CD14-positive monocyte (primary cell): ENCODE measurements at regions not wholly inside any gene's neighbourhood (a gene's known extent, or its start where the extent isn't known, plus 50 kb on each side); places are given as distances from the start of the nearest gene placed in this dataset.

Experiments used
- DNase-seq, 3 donors: peaks; one replicate each; pipeline ENCODE4 v3.0.0-alpha.2; 2011 to 2022
- H2AFZ ChIP-seq: 2 replicates; pipeline ENCODE4 v1.6.0; 2012; ENCODE audit warnings: mild to moderate bottlenecking, low read depth, low read length, inconsistent platforms; ENCODE audit not compliant: insufficient read depth, poor library complexity, severe bottlenecking
- H3K27ac ChIP-seq, 2 donors: 1 replicate in 1 of 2; 2 replicates in 1 of 2; pipeline ENCODE4 v1.5.1; 2012 to 2013; ENCODE audit warnings: low read length in 2 of 2, control low read depth in 1 of 2, inconsistent platforms in 1 of 2, low read depth in 1 of 2, mild to moderate bottlenecking in 1 of 2
- H3K27me3 ChIP-seq, 2 donors: one replicate each; pipeline versions ENCODE4 v1.6.0 to v1.6.1; 2011 to 2013; ENCODE audit warnings: low read length in 2 of 2; ENCODE audit not compliant: control insufficient read depth in 2 of 2, insufficient read depth in 2 of 2
- H3K36me3 ChIP-seq, 2 donors: replicated peaks in 1 of 2; 1 replicate in 1 of 2; 2 replicates in 1 of 2; pipeline versions ENCODE4 v1.5.1 to v1.6.1; 2012 to 2013; ENCODE audit warnings: low read length in 2 of 2, control low read depth in 1 of 2, inconsistent platforms in 1 of 2, mild to moderate bottlenecking in 1 of 2; ENCODE audit not compliant: insufficient read depth in 2 of 2, control insufficient read depth in 1 of 2
- H3K4me1 ChIP-seq, 2 donors: 1 replicate in 1 of 2; 2 replicates in 1 of 2; pipeline versions ENCODE4 v1.5.1 to v1.6.1; 2012 to 2013; ENCODE audit warnings: low read length in 2 of 2, control low read depth in 1 of 2, inconsistent platforms in 1 of 2, mild to moderate bottlenecking in 1 of 2, moderate library complexity in 1 of 2; ENCODE audit not compliant: insufficient read depth in 2 of 2, control insufficient read depth in 1 of 2
- H3K4me2 ChIP-seq: replicated peaks from 2 replicates; pipeline ENCODE3; 2012; ENCODE audit warnings: low read length, moderate library complexity, mild to moderate bottlenecking; ENCODE audit not compliant: poor library complexity, severe bottlenecking; ENCODE audit errors: extremely low read depth
- H3K4me3 ChIP-seq, 3 experiments: fragments of 200-600 bp in 1 of 3; sonication (generic) in 1 of 3; replicated peaks in 1 of 3; 1 replicate in 2 of 3; 2 replicates in 1 of 3; pipeline ENCODE4 v1.5.1; 2011 to 2013; ENCODE audit warnings: low read length in 3 of 3, mild to moderate bottlenecking in 3 of 3, control low read depth in 2 of 3, low read depth in 2 of 3, inconsistent platforms in 1 of 3, moderate library complexity in 1 of 3
- H3K79me2 ChIP-seq: 2 replicates; pipeline ENCODE4 v1.6.0; 2012; ENCODE audit warnings: mild to moderate bottlenecking, control low read depth, inconsistent platforms, low read length, moderate library complexity; ENCODE audit not compliant: insufficient read depth
- H3K9ac ChIP-seq: 2 replicates; pipeline ENCODE4 v1.6.0; 2017; ENCODE audit warnings: low read length, mild to moderate bottlenecking; ENCODE audit not compliant: insufficient read depth, poor library complexity, severe bottlenecking
- H3K9me3 ChIP-seq, 2 donors: replicated peaks in 1 of 2; 1 replicate in 1 of 2; 2 replicates in 1 of 2; pipeline versions ENCODE4 v1.5.1 to v1.6.1; 2012 to 2013; ENCODE audit warnings: low read length in 2 of 2, control low read depth in 1 of 2; ENCODE audit not compliant: control insufficient read depth in 1 of 2, insufficient read depth in 1 of 2
- H4K20me1 ChIP-seq: 2 replicates; pipeline ENCODE4 v1.6.0; 2012; ENCODE audit warnings: mild to moderate bottlenecking, low read length, control low read depth, moderate library complexity; ENCODE audit not compliant: insufficient read depth
- H3K27ac Mint-ChIP-seq, 7 donors: one replicate each; pipeline ENCODE4 v1.8.0; 2020; ENCODE audit warnings: mild to moderate bottlenecking in 7 of 7, mixed read lengths in 7 of 7, moderate library complexity in 6 of 7, inconsistent platforms in 2 of 7
- H3K27me3 Mint-ChIP-seq, 3 donors: one replicate each; pipeline ENCODE4 v1.8.0; 2021 to 2022; ENCODE audit warnings: low read depth in 3 of 3, mild to moderate bottlenecking in 3 of 3, mixed read lengths in 3 of 3, moderate library complexity in 3 of 3, inconsistent platforms in 1 of 3
- H3K36me3 Mint-ChIP-seq, 2 donors: one replicate each; pipeline ENCODE4 v1.8.0; 2020; ENCODE audit warnings: mixed read lengths in 2 of 2, inconsistent platforms in 1 of 2, mild to moderate bottlenecking in 1 of 2
- H3K4me1 Mint-ChIP-seq: one replicate; pipeline ENCODE4 v1.8.0; 2020; ENCODE audit warnings: mild to moderate bottlenecking, mixed read lengths
- H3K4me3 Mint-ChIP-seq, 2 donors: one replicate each; pipeline ENCODE4 v1.8.0; 2020; ENCODE audit warnings: mild to moderate bottlenecking in 2 of 2, mixed read lengths in 2 of 2, moderate library complexity in 1 of 2
- H3K9me3 Mint-ChIP-seq, 7 donors: one replicate each; pipeline ENCODE4 v1.8.0; 2020 to 2022; ENCODE audit warnings: mixed read lengths in 7 of 7, mild to moderate bottlenecking in 6 of 7, moderate library complexity in 6 of 7, inconsistent platforms in 2 of 7
- WGBS: methylation state at CpG from one replicate; pipeline ENCODE4 v1.1.5; 2013; ENCODE audit warnings: missing lambda C conversion rate; ENCODE audit not compliant: insufficient coverage; 5-methylcytosine and 5-hydroxymethylcytosine counted together
- intact Hi-C, 2 donors: fragments of 100-400 bp; cut with micrococcal nuclease; formaldehyde crosslinking; loops; one replicate each; pipeline versions ENCODE4 v1.15.0 to v1.15.1; 2023
- TF ChIP-seq, protein P1 (sequence below): fragments of 200-600 bp; IDR thresholded peaks from one replicate; pipeline ENCODE4 v1.8.0; 2022; ENCODE audit warnings: antibody characterized with exemption, mild to moderate bottlenecking

DNA sequence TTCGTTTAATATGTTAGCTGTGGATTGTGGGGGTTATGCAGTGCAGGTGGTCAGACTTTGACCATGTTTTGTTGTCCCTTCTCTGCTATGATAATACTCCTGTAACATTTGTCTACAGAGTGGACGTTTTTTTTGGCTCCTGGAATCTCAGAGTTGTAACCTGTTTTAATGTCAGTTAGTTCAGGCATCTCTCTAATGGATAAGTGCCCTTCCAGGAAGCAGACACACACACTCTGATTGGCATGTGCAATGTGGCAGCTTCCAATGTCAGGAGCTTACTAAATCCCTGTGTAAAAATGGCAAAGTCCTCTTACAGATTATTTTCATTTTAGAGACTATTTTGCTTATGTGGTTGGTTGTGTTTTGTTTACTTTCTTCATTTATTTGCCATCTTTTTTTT is 222.2 kb upstream of the ARPP21 start:
- Histone ChIP-seq H2AFZ (no peak overlapping the region), H4K20me1 (no peaks in the 10 kb centered on the region), H3K4me3 (no peak overlapping the region), H3K9ac (no peak overlapping the region), H3K4me1 (no peaks in the 10 kb centered on the region), H3K36me3 (no peaks in the 10 kb centered on the region), H3K27me3 (no peaks in the 10 kb centered on the region), H3K9me3 (no peaks in the 10 kb centered on the region), H3K27ac (no peak overlapping the region), H3K4me2 (no peak overlapping the region), H3K79me2 (no peaks in the 10 kb centered on the region)
- Mint-ChIP-seq H3K9me3 (peaks cover 0 to 7% (median 2%) of the 10 kb centered on the region in 7 donors), H3K4me3 (no peak overlapping the region), H3K27me3 (peaks cover 0 to 2% (median 1%) of the 10 kb centered on the region in 3 donors), H3K36me3 (no peaks in the 10 kb centered on the region), H3K4me1 (no peaks in the 10 kb centered on the region), H3K27ac (no peak overlapping the region)
- no peak for DNase-seq
- 80% methylated on average over 1 of the region's 2 CpGs for WGBS
- intact Hi-C loops: no loop called here
- TF ChIP-seq, protein P1, sequence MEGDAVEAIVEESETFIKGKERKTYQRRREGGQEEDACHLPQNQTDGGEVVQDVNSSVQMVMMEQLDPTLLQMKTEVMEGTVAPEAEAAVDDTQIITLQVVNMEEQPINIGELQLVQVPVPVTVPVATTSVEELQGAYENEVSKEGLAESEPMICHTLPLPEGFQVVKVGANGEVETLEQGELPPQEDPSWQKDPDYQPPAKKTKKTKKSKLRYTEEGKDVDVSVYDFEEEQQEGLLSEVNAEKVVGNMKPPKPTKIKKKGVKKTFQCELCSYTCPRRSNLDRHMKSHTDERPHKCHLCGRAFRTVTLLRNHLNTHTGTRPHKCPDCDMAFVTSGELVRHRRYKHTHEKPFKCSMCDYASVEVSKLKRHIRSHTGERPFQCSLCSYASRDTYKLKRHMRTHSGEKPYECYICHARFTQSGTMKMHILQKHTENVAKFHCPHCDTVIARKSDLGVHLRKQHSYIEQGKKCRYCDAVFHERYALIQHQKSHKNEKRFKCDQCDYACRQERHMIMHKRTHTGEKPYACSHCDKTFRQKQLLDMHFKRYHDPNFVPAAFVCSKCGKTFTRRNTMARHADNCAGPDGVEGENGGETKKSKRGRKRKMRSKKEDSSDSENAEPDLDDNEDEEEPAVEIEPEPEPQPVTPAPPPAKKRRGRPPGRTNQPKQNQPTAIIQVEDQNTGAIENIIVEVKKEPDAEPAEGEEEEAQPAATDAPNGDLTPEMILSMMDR: no peak

DNA sequence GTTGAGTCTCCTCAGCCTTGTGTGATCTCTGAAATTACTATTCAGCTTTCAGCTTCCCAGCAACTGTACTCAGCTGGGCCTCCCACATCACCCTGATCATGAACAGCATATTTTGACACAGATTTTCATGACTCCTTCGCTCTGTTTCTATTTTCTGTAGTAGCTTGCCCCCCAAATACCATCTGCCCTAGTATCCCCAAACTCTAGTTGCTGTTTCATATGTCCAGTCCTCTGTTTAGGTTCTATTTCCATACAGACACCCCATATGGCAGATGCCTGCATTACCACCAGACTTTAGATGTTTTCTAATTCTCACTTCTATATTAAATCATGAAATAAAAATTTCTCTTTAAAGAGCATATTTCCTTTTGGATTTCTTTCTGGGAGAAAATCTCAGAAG is 217.2 kb upstream of the ARPP21 start:
- peaks cover 0 to 6% (median 1%) of the 10 kb centered on the region in 3 donors for H3K27me3 Mint-ChIP-seq
- H3K36me3 Mint-ChIP-seq: no peaks in the 10 kb centered on the region
- H3K27me3 ChIP-seq: no peaks in the 10 kb centered on the region
- intact Hi-C loops: no loop called here
- H4K20me1 ChIP-seq: no peaks in the 10 kb centered on the region
- no peaks in the 10 kb centered on the region for H3K4me1 Mint-ChIP-seq
- no peak overlapping the region for H3K27ac ChIP-seq
- no peak for DNase-seq
- H3K27ac Mint-ChIP-seq: no peak overlapping the region
- no peak overlapping the region for H3K4me2 ChIP-seq
- H3K4me3 ChIP-seq: no peak overlapping the region
- 73% methylated on average over 1 of the region's 1 CpG for WGBS
- TF ChIP-seq, protein P1: no peak
- no peak overlapping the region for H3K4me3 Mint-ChIP-seq
- no peaks in the 10 kb centered on the region for H3K4me1 ChIP-seq
- H3K9me3 Mint-ChIP-seq: peaks cover 0 to 16% (median 2%) of the 10 kb centered on the region in 7 donors
- H3K9me3 ChIP-seq: no peaks in the 10 kb centered on the region
- H3K79me2 ChIP-seq: no peaks in the 10 kb centered on the region
- no peaks in the 10 kb centered on the region for H3K36me3 ChIP-seq
- no peak overlapping the region for H3K9ac ChIP-seq
- no peak overlapping the region for H2AFZ ChIP-seq
